Pancreas (tissue), 10 donors: ENCODE measurements at regions not wholly inside any gene's neighbourhood (a gene's known extent, or its start where the extent isn't known, plus 50 kb on each side); places are given as distances from the start of the nearest gene placed in this dataset.

ENCODE experiments used
- ATAC-seq, 4 donors: fragments of 200-7000 bp; cut with Tn5 transposase; one replicate each; pipeline versions ENCODE4 v1.8.0 to v1.9.1; 2020; ENCODE audit warnings: mild to moderate bottlenecking in 4 of 4, moderate library complexity in 4 of 4
- DNase-seq, 6 donors: peaks; one replicate each; pipeline ENCODE4 v3.0.0-alpha.2; 2020
- FAIRE-seq: peaks from 2 replicates; lab custom pipeline; 2012; peaks lifted over from hg19 to GRCh38; lab: Jason Lieb, UNC
- H3K27ac ChIP-seq, 4 donors: fragments of 200-600 bp; sonication (generic); 1 replicate in 3 of 4; 2 replicates in 1 of 4; pipeline versions ENCODE4 v1.5.0 to v1.8.0; 2020
- H3K27me3 ChIP-seq, 4 donors: fragments of 200-600 bp; one replicate each; pipeline ENCODE4 v1.8.0; 2021
- H3K36me3 ChIP-seq, 3 donors: fragments of 200-600 bp; sonication (generic) in 1 of 3; one replicate each; pipeline versions ENCODE4 v1.5.0 to v1.8.0; 2020 to 2021
- H3K4me1 ChIP-seq, 3 donors: fragments of 200-600 bp; one replicate each; pipeline ENCODE4 v1.8.0; 2021
- H3K4me3 ChIP-seq, 4 donors: fragments of 200-600 bp; sonication (generic) in 2 of 4; one replicate each; pipeline versions ENCODE4 v1.5.0 to v1.8.0; 2020 to 2021
- H3K9me3 ChIP-seq, 4 donors: fragments of 200-600 bp; one replicate each; pipeline ENCODE4 v1.8.0; 2021
- CTCF ChIP-seq, 4 donors: fragments of 200-600 bp; sonication (generic) in 3 of 4; IDR thresholded peaks; one replicate each; pipeline versions ENCODE4 v1.5.0 to v1.8.0; 2021; ENCODE audit warnings: antibody characterized with exemption in 4 of 4
- WGBS, 2 donors: extraction: QIAGEN DNeasy Blood & Tissue Kit; methylation state at CpG; one replicate each; pipeline ENCODE4 v1.1.7; 2013; 5-methylcytosine and 5-hydroxymethylcytosine counted together
- intact Hi-C, 3 donors: fragments of 100-400 bp; cut with DNase I; formaldehyde crosslinking; loops; one replicate each; pipeline versions ENCODE4 v1.11.1 to v1.14.2; 2022
- donor health status: healthy with polysubstance abuse.
- donor health status: DM: no; HTN: no; CAD: no; lungs with moderate emphysema.
- donor health status: DM: no; HTN: no; CAD: no.
- donor health status: control.
- donor health status: control.
- donor health status: Bipolar disorder and iron deficiency.
- donor health status: DM: yes; HTN: yes; CAD: no.
- donor health status: DM: no; HTN: no; CAD: no.
- donor health status: DM: no; HTN: no; CAD: no.
- donor health status: DM: yes; HTN: yes; CAD: no.

GRCh38 chr11:10371926-10372641 lies 67.2 kb downstream of the ADM start:
- H3K27ac ChIP-seq, result no peak overlapping the region
- peaks cover 0 to under 1% (median 0%) of the 10 kb centered on the region in 3 donors for H3K4me1 ChIP-seq
- TF ChIP-seq CTCF (IDR thresholded peaks at IDR 0.05), result no peak
- FAIRE-seq (no peak), DNase-seq (no peak), ATAC-seq (no peak)
- no peaks in the 10 kb centered on the region for H3K9me3 ChIP-seq
- WGBS, 2 donors, result 74 to 78% methylated on average over 7 of the region's 7 CpGs
- no peaks in the 10 kb centered on the region for H3K36me3 ChIP-seq
- no peak overlapping the region for H3K4me3 ChIP-seq
- intact Hi-C loops, result no loop called here
- H3K27me3 ChIP-seq, result no peaks in the 10 kb centered on the region

- DNase-seq (no peak), ATAC-seq (peak in 2 of 4 donors; percentile 22 to 60), FAIRE-seq (no peak)
- Histone ChIP-seq H3K27me3 (no peaks in the 10 kb centered on the region), H3K4me1 (no peaks in the 10 kb centered on the region), H3K4me3 (no peak overlapping the region), H3K9me3 (no peaks in the 10 kb centered on the region), H3K27ac (no peak overlapping the region), H3K36me3 (no peaks in the 10 kb centered on the region)
- intact Hi-C loops, result no loop called here
- WGBS, 2 donors, result 50 to 51% methylated on average over 3 of the region's 3 CpGs
- no peak for TF ChIP-seq CTCF (IDR thresholded peaks at IDR 0.05)
Measured at GRCh38 chr11:10373340-10373739, 68.5 kb downstream of the ADM start.

GRCh38 chr11:10373929-10374328 lies 69.1 kb downstream of the ADM start:
- 62 to 79% methylated on average over 1 of the region's 1 CpG for WGBS, 2 donors
- DNase-seq (no peak), FAIRE-seq (no peak), ATAC-seq (no peak)
- TF ChIP-seq CTCF (IDR thresholded peaks at IDR 0.05), result no peak
- no peaks in the 10 kb centered on the region for H3K4me1 ChIP-seq
- H3K4me3 ChIP-seq, result no peak overlapping the region
- no peak overlapping the region for H3K27ac ChIP-seq
- intact Hi-C loops, result no loop called here
- no peaks in the 10 kb centered on the region for H3K9me3 ChIP-seq
- H3K27me3 ChIP-seq, result no peaks in the 10 kb centered on the region
- no peaks in the 10 kb centered on the region for H3K36me3 ChIP-seq

- no peak for TF ChIP-seq CTCF (IDR thresholded peaks at IDR 0.05)
- Histone ChIP-seq H3K27me3 (no peaks in the 10 kb centered on the region), H3K4me3 (no peak overlapping the region), H3K4me1 (no peaks in the 10 kb centered on the region), H3K36me3 (no peaks in the 10 kb centered on the region), H3K27ac (no peak overlapping the region), H3K9me3 (no peaks in the 10 kb centered on the region)
- intact Hi-C loops, result no loop called here
- no peak for FAIRE-seq
- no peak for ATAC-seq
- 38 to 46% methylated on average over 1 of the region's 1 CpG for WGBS, 2 donors
- DNase-seq, result no peak
Measured at GRCh38 chr11:10374386-10374785, 69.5 kb downstream of the ADM start.

GRCh38 chr11:10375280-10375971 lies 70.6 kb downstream of the ADM start:
- Histone ChIP-seq H3K27me3 (no peaks in the 10 kb centered on the region), H3K9me3 (no peaks in the 10 kb centered on the region), H3K36me3 (no peaks in the 10 kb centered on the region), H3K4me3 (no peak overlapping the region), H3K4me1 (no peaks in the 10 kb centered on the region), H3K27ac (no peak overlapping the region)
- intact Hi-C loops, result no loop called here
- no peak for DNase-seq
- no peak for TF ChIP-seq CTCF (IDR thresholded peaks at IDR 0.05)
- FAIRE-seq, result no peak
- peak in 2 of 4 donors; percentile 20 to 26 for ATAC-seq
- WGBS, 2 donors, result 75 to 76% methylated on average over 5 of the region's 5 CpGs
